Adrenal gland (tissue), 9 donors: ENCODE measurements at regions not wholly inside any gene's neighbourhood (a gene's known extent, or its start where the extent isn't known, plus 50 kb on each side); places are given as distances from the start of the nearest gene placed in this dataset.

Experiments used
- DNase-seq, 7 donors: peaks; one replicate each; pipeline ENCODE4 v3.0.0-alpha.2; 2019 to 2020
- H3K27ac ChIP-seq, 5 donors: fragments of 200-600 bp; sonication (generic) in 4 of 5; 1 replicate in 3 of 5; 2 replicates in 2 of 5; pipeline versions ENCODE4 v1.5.1 to v1.8.0; 2016 to 2020; ENCODE audit warnings: mild to moderate bottlenecking in 1 of 5
- H3K27me3 ChIP-seq: fragments of 200-600 bp; 2 replicates; pipeline ENCODE4 v1.8.0; 2021
- H3K36me3 ChIP-seq, 2 donors: fragments of 200-600 bp; replicated peaks in 1 of 2; 1 replicate in 1 of 2; 2 replicates in 1 of 2; pipeline versions ENCODE4 v1.5.1 to v1.8.0; 2018 to 2022
- H3K4me1 ChIP-seq, 2 donors: fragments of 200-600 bp; replicated peaks in 1 of 2; 1 replicate in 1 of 2; 2 replicates in 1 of 2; pipeline versions ENCODE4 v1.5.1 to v1.8.0; 2018 to 2021
- H3K4me3 ChIP-seq, 4 donors: fragments of 200-600 bp; sonication (generic) in 3 of 4; one replicate each; pipeline ENCODE4 v1.5.1; 2016 to 2018
- H3K9me3 ChIP-seq, 3 donors: fragments of 200-600 bp; sonication (generic) in 1 of 3; replicated peaks in 1 of 3; 1 replicate in 2 of 3; 2 replicates in 1 of 3; pipeline versions ENCODE4 v1.5.1 to v1.8.0; 2016 to 2021
- POLR2A ChIP-seq, 2 donors: fragments of 450-650 bp; IDR thresholded peaks; one replicate each; pipeline ENCODE4 v1.6.1; 2017; ENCODE audit warnings: antibody characterized with exemption in 2 of 2, mild to moderate bottlenecking in 2 of 2, moderate library complexity in 1 of 2
- WGBS, 4 donors: extraction: QIAGEN DNeasy Blood & Tissue Kit in 2 of 4; methylation state at CpG; one replicate each; pipeline versions ENCODE4 v1.1.5 to v1.1.7; 2013 to 2017; 5-methylcytosine and 5-hydroxymethylcytosine counted together
- intact Hi-C, 2 donors: fragments of 100-400 bp; cut with DNase I; formaldehyde crosslinking; loops; one replicate each; pipeline versions ENCODE4 v1.14.1 to v1.15.0; 2022 to 2023
- TF ChIP-seq, protein P1 (sequence below), 6 experiments: fragments of 450-650 bp in 4 of 6; fragments of 200-600 bp in 2 of 6; sonication (generic) in 1 of 6; IDR thresholded peaks; 1 replicate in 5 of 6; 2 replicates in 1 of 6; pipeline versions ENCODE4 v1.5.1 to v1.8.0; 2016 to 2021; ENCODE audit warnings: antibody characterized with exemption in 6 of 6, mild to moderate bottlenecking in 2 of 6, moderate library complexity in 1 of 6
- donor health status: healthy with polysubstance abuse.
- donor health status: Bipolar disorder and iron deficiency.
- donor health status: DM: yes; HTN: yes; CAD: no.
- donor health status: DM: no; HTN: no; CAD: no.
- donor health status: DM: no; HTN: no; CAD: no.

DNA sequence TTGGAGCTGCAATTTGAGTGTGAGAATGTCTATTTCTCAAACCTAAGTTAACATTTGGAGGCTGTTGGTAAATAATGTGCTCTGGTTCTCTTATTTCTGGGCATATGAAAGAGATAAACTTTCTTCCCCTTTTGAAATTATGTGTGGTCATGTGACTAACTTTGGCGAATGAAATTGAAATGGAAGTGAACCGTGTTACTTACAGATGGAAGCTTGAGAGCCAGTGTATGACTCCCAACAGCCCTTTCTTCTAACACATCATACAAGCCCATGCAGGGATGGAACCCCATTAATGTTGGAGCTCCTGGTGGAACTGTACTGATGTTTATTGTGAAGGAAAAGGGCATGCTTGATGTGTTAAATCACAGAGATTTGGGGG lies 725.8 kb downstream of the TSN start:
- H3K27ac ChIP-seq, result no peak overlapping the region
- H3K4me1 ChIP-seq, result no peaks in the 10 kb centered on the region
- 67 to 81% (median 76%) methylated on average over 2 of the region's 2 CpGs for WGBS, 4 donors
- DNase-seq, result no peak
- TF ChIP-seq, protein P1, sequence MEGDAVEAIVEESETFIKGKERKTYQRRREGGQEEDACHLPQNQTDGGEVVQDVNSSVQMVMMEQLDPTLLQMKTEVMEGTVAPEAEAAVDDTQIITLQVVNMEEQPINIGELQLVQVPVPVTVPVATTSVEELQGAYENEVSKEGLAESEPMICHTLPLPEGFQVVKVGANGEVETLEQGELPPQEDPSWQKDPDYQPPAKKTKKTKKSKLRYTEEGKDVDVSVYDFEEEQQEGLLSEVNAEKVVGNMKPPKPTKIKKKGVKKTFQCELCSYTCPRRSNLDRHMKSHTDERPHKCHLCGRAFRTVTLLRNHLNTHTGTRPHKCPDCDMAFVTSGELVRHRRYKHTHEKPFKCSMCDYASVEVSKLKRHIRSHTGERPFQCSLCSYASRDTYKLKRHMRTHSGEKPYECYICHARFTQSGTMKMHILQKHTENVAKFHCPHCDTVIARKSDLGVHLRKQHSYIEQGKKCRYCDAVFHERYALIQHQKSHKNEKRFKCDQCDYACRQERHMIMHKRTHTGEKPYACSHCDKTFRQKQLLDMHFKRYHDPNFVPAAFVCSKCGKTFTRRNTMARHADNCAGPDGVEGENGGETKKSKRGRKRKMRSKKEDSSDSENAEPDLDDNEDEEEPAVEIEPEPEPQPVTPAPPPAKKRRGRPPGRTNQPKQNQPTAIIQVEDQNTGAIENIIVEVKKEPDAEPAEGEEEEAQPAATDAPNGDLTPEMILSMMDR (IDR thresholded peaks at IDR 0.05), result no peak
- TF ChIP-seq POLR2A (IDR thresholded peaks at IDR 0.05), result no peak
- H3K9me3 ChIP-seq, result no peaks in the 10 kb centered on the region
- H3K4me3 ChIP-seq, result no peak overlapping the region
- no peaks in the 10 kb centered on the region for H3K27me3 ChIP-seq
- intact Hi-C loops, result no loop called here
- H3K36me3 ChIP-seq, result no peaks in the 10 kb centered on the region

DNA sequence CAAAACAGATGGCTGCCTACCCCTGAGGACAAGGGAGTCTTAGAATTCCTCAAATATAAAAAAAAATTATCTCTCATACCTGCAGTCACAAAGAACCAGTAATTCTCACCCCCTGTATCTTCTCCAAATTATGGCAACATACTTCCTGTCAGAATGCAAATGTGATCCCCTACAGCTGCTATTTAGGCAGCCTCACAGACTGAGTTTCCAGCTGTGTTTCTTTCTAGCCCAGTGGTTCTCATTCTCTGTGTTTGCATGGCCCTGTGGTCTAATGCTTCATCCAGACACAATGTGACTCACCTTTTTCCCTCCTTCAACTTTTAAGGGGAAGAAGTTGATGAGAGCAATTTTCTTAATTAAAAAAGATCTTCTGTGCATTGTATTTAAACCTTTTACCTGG lies 726.3 kb downstream of the TSN start:
- intact Hi-C loops, result no loop called here
- TF ChIP-seq, protein P1 (IDR thresholded peaks at IDR 0.05), result no peak
- TF ChIP-seq POLR2A (IDR thresholded peaks at IDR 0.05), result no peak
- H3K4me1 ChIP-seq, result no peaks in the 10 kb centered on the region
- DNase-seq, result no peak
- no peaks in the 10 kb centered on the region for H3K9me3 ChIP-seq
- H3K27me3 ChIP-seq, result no peaks in the 10 kb centered on the region
- no peaks in the 10 kb centered on the region for H3K36me3 ChIP-seq
- H3K4me3 ChIP-seq, result no peak overlapping the region
- no peak overlapping the region for H3K27ac ChIP-seq

DNA sequence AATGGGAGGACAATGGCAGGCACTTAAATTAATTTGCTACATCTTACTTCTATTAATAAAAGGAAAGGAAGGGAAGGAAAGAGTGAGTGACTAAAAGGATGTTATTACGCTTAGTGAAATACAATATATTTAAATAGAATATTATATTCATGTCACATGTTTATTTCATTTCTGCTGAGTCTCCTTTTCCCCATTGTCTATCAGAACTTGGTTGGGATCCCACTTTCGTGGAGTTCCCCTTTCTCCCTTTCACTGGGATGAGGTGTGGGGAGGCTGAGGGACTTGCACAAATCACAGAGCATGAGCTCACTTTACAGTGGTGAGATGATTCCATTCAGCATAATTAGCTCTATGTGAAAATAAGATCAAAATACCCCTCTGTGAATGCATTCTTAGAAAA lies 730.6 kb downstream of the TSN start:
- no peak for DNase-seq
- H3K9me3 ChIP-seq, result no peaks in the 10 kb centered on the region
- 65 to 73% (median 68%) methylated on average over 2 of the region's 2 CpGs for WGBS, 4 donors
- H3K36me3 ChIP-seq, result no peaks in the 10 kb centered on the region
- H3K27me3 ChIP-seq, result no peaks in the 10 kb centered on the region
- no peak overlapping the region for H3K27ac ChIP-seq
- TF ChIP-seq POLR2A (IDR thresholded peaks at IDR 0.05), result no peak
- TF ChIP-seq, protein P1 (IDR thresholded peaks at IDR 0.05), result no peak
- H3K4me3 ChIP-seq, result no peak overlapping the region
- H3K4me1 ChIP-seq, result no peaks in the 10 kb centered on the region
- intact Hi-C loops, result no loop called here

DNA sequence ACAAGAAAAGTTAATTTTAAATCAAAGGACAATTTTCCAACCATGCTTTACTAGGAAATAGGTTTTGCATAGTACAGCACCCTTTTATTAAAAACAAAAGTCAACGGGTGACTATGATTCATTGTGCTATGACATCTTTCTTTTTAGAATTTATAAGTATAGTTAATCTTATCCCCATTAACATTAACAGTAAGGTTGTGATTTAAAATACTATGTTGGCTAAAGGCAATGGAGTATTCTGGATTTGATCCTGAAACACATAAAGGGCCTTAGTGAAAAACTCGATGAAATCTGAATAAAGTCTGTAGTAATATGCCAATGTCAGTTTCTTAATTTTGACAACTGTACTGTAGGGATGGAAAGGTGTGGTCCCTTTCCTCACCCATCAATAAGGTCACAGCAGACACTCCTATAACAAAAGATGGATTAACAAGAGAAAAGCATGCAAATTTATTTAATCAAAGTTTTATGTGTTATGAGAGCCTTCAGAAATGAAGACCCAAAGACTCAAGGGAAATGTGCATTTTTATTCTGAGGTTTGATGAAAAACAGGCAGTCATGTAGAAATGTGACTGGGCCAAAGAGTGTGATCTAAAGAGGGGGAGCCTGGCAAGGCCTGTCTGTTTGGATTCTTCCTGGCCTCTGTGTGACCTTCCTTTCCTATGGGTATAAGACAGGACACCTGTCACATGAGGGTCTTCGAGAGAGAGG lies 731.4 kb downstream of the TSN start:
- 65 to 76% (median 70%) methylated on average over 3 of the region's 3 CpGs for WGBS, 4 donors
- intact Hi-C loops, result no loop called here
- TF ChIP-seq, protein P1 (IDR thresholded peaks at IDR 0.05), result no peak
- TF ChIP-seq POLR2A (IDR thresholded peaks at IDR 0.05), result no peak

More for the DNA sequence above, 731.4 kb downstream of the TSN start:
- Histone ChIP-seq H3K4me1 (no peaks in the 10 kb centered on the region), H3K27me3 (no peaks in the 10 kb centered on the region), H3K4me3 (no peak overlapping the region), H3K36me3 (no peaks in the 10 kb centered on the region), H3K27ac (no peak overlapping the region), H3K9me3 (no peaks in the 10 kb centered on the region)
- DNase-seq, result no peak
